Tibial artery (tissue), 4 donors: ENCODE measurements at regions not wholly inside any gene's neighbourhood (a gene's known extent, or its start where the extent isn't known, plus 50 kb on each side); places are given as distances from the start of the nearest gene placed in this dataset.
"Not testable (repeated sequence)": the region's sequence is repeated elsewhere in the genome, so short reads cannot be mapped to it uniquely, and the experiment has no call there.

Experiments used
- DNase-seq, 2 donors: peaks; one replicate each; pipeline ENCODE4 v3.0.0-alpha.2; 2019
- H3K27ac ChIP-seq, 2 donors: fragments of 200-600 bp; sonication (generic) in 1 of 2; 1 replicate in 1 of 2; 2 replicates in 1 of 2; pipeline ENCODE4 v1.5.1; 2018 to 2019; ENCODE audit warnings: mild to moderate bottlenecking in 1 of 2
- H3K27me3 ChIP-seq, 2 donors: fragments of 200-600 bp; sonication (generic) in 1 of 2; one replicate each; pipeline versions ENCODE4 v1.5.1 to v1.6.0; 2016 to 2019
- H3K36me3 ChIP-seq, 3 donors: fragments of 200-600 bp; sonication (generic) in 2 of 3; one replicate each; pipeline ENCODE4 v1.5.1; 2016 to 2019; ENCODE audit warnings: mild to moderate bottlenecking in 2 of 3
- H3K4me1 ChIP-seq, 4 donors: fragments of 200-600 bp; sonication (generic) in 2 of 4; 1 replicate in 3 of 4; 2 replicates in 1 of 4; pipeline ENCODE4 v1.5.1; 2016 to 2019
- H3K4me3 ChIP-seq, 2 donors: fragments of 200-600 bp; sonication (generic) in 1 of 2; 1 replicate in 1 of 2; 2 replicates in 1 of 2; pipeline ENCODE4 v1.5.1; 2018 to 2019; ENCODE audit warnings: mild to moderate bottlenecking in 2 of 2
- H3K9me3 ChIP-seq, 3 donors: fragments of 200-600 bp; sonication (generic) in 1 of 3; one replicate each; pipeline ENCODE4 v1.5.1; 2016 to 2019
- intact Hi-C: fragments of 100-400 bp; cut with DNase I; formaldehyde crosslinking; loops from one replicate; pipeline ENCODE4 v1.15.0; 2023; ENCODE audit warnings: low total_unique reads
- TF ChIP-seq, protein P1 (sequence below), 2 experiments: fragments of 200-600 bp in 1 of 2; fragments of 450-650 bp in 1 of 2; IDR thresholded peaks; one replicate each; pipeline ENCODE4 v1.5.1; 2017 to 2019; ENCODE audit warnings: antibody characterized with exemption in 2 of 2, mild to moderate bottlenecking in 1 of 2, moderate library complexity in 1 of 2

DNA sequence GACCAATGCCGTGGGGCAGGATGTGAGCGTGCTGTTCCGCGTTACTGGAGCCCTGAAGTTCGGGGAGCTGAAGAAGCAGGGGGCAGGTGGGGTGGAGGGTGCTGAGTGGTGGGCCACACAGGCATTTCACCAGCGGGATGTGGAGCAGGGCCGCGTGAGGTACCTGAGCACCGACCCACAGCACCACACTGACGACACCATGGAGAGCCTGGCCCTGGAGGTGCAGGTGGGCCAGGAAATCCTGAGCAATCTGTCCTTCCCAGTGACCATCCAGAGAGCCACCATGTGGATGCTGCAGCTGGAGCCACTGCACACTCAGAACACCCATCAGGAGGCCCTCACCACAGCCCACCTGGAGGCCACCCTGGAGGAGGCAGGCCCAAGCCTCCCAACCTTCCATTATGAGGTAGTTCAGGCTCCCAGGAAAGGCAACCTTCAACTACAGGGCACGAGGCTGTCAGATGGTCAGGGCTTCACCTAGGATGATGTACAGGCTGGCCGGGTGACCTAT is 179.6 kb downstream of the TBC1D2B start:
- no peak overlapping the region for H3K27ac ChIP-seq
- H3K9me3 ChIP-seq, result no peaks in the 10 kb centered on the region
- TF ChIP-seq, protein P1, sequence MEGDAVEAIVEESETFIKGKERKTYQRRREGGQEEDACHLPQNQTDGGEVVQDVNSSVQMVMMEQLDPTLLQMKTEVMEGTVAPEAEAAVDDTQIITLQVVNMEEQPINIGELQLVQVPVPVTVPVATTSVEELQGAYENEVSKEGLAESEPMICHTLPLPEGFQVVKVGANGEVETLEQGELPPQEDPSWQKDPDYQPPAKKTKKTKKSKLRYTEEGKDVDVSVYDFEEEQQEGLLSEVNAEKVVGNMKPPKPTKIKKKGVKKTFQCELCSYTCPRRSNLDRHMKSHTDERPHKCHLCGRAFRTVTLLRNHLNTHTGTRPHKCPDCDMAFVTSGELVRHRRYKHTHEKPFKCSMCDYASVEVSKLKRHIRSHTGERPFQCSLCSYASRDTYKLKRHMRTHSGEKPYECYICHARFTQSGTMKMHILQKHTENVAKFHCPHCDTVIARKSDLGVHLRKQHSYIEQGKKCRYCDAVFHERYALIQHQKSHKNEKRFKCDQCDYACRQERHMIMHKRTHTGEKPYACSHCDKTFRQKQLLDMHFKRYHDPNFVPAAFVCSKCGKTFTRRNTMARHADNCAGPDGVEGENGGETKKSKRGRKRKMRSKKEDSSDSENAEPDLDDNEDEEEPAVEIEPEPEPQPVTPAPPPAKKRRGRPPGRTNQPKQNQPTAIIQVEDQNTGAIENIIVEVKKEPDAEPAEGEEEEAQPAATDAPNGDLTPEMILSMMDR (IDR thresholded peaks at IDR 0.05), result no peak
- H3K4me3 ChIP-seq, result no peak overlapping the region
- intact Hi-C loops, result no loop called here
- H3K27me3 ChIP-seq, result no peaks in the 10 kb centered on the region
- H3K4me1 ChIP-seq, result peaks cover 0 to 46% (median 18%) of the 10 kb centered on the region in 4 donors
- peaks cover 0 to 6% (median 0%) of the 10 kb centered on the region in 3 donors for H3K36me3 ChIP-seq
- peak; percentile 10 to 51 for DNase-seq

DNA sequence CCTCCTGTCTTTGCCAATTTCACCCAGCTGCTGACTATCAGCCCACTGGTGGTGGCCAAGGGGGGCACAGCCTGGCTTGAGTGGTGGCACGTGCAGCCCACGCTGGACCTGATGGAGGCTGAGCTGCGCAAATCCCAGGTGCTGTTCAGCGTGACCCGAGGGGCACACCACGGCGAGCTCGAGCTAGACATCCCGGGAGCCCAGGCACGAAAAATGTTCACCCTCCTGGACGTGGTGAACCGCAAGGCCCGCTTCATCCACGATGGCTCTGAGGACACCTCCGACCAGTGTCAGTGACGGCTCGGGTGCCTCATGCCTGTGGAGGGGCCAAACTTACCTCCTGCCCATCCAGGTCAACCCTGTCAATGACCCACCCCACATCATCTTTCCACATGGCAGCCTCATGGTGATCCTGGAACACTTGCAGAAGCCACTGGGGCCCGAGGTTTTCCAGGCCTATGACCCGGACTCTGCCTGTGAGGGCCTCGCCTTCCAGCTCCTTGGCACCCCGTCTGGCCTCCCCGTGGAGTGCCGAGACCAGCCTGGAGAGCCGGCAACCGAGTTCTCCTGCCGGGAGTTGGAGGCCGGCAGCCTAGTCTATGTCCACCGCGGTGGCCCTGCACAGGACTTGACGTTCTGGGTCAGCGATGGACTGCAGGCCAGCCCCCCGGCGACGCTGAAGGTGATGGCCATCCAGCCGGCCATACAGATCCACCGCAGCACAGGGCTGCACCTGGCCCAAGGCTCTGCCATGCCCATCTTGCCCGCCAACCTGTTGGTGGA is 180.2 kb downstream of the TBC1D2B start:
- H3K36me3 ChIP-seq, intact Hi-C loops, H3K9me3 ChIP-seq, H3K4me3 ChIP-seq, H3K27me3 ChIP-seq, H3K27ac ChIP-seq: not testable (repeated sequence)
- H3K4me1 ChIP-seq, result peaks cover 0 to 52% (median 18%) of the 10 kb centered on the region in 4 donors
- peak; percentile 14 to 57 for DNase-seq

DNA sequence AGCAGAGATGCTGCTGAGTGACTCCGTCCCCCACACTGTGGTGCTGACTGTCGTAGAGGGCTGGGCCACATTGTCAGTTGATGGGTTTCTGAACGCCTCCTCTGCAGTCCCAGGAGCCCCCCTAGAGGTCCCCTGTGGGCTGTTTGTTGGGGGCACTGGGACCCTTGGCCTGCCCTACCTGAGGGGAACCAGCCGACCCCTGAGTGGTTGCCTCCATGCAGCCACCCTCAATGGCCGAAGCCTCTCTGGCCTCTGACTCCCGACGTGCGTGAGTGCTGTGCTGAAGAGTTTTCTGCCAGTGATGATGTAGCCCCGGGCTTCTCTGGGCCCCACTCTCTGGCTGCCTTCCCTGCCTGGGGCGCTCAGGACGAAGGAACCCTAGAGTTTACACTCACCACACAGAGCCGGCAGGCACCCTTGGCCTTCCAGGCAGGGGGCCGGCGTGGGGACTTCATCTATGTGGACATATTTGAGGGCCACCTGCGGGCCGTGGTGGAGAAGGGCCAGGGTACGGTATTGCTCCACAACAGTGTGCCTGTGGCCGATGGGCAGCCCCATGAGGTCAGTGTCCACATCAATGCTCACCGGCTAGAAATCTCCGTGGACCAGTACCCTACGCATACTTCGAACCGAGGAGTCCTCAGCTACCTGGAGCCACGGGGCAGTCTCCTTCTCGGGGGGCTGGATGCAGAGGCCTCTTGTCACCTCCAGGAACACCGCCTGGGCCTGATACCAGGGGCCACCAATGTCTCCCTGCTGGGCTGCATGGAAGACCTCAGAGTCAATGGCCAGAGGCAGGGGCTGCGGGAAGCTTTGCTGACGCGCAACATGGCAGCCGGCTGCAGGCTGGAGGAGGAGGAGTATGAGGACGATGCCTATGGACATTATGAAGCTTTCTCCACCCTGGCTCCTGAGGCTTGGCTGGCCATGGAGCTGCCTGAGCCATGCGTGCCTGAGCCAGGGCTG is 181.1 kb downstream of the TBC1D2B start:
- intact Hi-C loops, H3K9me3 ChIP-seq, H3K4me3 ChIP-seq, H3K27me3 ChIP-seq, H3K36me3 ChIP-seq: not testable (repeated sequence)
- peak; percentile 11 to 57 for DNase-seq
- Histone ChIP-seq H3K4me1 (peaks cover 0 to 61% (median 24%) of the 10 kb centered on the region in 4 donors), H3K27ac (peak overlapping the region in 1 of 2 donors; percentile 97)

DNA sequence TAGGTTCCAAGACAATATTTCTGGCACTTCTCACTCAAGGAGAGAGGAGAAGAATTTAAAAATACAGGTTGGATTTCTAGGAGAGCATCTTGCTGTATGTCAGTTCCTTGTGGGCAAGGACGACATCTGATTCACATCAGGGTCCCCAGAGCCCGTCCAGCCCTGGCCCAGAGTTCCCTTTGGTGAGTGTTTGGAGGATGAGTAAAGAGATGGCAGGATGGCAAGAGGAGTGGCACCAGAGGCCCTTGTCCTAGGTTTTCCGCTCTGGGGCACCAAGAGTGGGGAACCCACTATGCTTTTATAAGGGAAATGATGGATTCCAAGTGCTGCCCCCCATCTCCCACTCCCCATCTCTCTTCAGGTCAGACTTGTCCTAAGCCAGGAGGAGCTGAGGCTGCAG is 181.8 kb downstream of the TBC1D2B start:
- H3K27ac ChIP-seq, result peak overlapping the region in 1 of 2 donors; percentile 97
- H3K4me1 ChIP-seq, result peaks cover 5 to 65% (median 29%) of the 10 kb centered on the region in 4 donors
- no peaks in the 10 kb centered on the region for H3K9me3 ChIP-seq
- TF ChIP-seq, protein P1 (IDR thresholded peaks at IDR 0.05), result no peak
- H3K27me3 ChIP-seq, result no peaks in the 10 kb centered on the region
- intact Hi-C loops, result no loop called here
- peak; percentile 9 to 50 for DNase-seq
- no peaks in the 10 kb centered on the region for H3K36me3 ChIP-seq
- no peak overlapping the region for H3K4me3 ChIP-seq

DNA sequence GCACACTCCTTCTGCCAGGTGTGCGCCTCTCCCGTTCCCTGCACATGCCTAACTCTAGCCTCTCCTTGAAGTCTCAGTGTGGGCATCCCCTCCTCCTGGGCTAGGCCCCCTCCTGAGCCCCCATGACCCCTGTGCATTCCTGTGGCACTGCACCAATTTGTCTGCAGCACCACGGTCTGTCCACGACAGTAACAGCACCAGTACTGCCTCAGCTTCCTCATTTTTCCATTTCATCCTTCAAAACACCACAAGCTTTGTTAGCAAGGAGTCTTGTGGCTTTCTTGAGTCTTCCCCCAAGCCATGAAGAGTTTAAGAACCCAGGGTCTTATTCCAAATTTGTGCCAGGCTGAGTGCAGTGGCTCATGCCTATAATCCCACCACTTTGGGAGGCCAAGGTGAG is 182.4 kb downstream of the TBC1D2B start:
- H3K36me3 ChIP-seq, DNase-seq, H3K27me3 ChIP-seq, H3K9me3 ChIP-seq, intact Hi-C loops: not testable (repeated sequence)
- peaks cover 10 to 65% (median 32%) of the 10 kb centered on the region in 4 donors for H3K4me1 ChIP-seq
- peak overlapping the region in 1 of 2 donors; percentile 33 for H3K4me3 ChIP-seq
- peak overlapping the region in 1 of 2 donors; percentile 97 for H3K27ac ChIP-seq

DNA sequence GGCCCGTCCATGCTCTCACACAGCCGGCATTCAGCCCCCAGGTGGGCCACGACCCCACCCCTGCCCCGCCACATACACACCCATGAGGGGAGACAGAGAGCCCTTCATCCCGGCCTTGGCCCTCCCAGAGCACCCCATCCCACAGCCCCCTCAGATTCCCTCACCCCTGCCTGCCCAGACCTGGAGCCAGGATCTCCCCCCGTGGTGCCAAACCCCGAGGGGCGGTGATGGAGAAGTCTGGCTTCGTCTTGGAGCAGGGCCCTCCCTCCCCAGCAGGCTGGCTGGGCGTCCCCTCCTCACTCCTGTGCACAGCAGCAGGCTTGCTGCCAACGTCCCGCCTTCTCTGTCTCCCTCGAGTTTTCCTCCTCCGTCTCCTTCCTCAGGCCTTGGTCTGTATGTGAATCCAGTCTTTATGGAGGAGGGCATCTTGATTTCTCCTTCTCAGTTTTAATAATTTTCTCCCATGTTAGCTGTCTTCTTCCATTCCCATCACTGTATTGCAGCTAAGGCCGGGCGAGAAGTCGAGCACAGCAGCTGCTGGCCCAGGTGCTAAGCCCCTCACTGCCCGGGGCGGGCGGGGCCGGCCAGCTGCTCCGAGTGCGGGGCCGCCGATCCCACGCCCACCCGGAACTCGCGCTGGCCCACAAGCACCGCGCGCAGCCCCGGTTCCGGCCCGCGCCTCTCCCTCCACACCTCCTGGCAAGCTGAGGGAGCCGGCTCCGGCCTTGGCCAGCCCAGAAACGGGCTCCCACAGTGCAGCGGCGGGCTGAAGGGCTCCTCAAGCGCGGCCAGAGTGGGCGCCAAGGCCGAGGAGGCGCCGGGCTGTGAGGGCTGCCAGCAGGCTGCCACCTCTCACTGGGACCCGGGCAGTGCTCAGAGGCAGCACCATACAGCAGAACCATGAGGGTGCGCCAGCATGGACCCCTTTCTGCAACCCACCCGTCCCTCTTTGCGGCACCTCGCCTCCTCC is 183.6 kb downstream of the TBC1D2B start:
- Histone ChIP-seq H3K4me3 (peak overlapping the region; percentile 28 to 33), H3K27ac (peak overlapping the region; percentile 57 to 97), H3K4me1 (peaks cover 10 to 70% (median 44%) of the 10 kb centered on the region in 4 donors)
- intact Hi-C loops, H3K36me3 ChIP-seq, DNase-seq, H3K9me3 ChIP-seq, H3K27me3 ChIP-seq: not testable (repeated sequence)

DNA sequence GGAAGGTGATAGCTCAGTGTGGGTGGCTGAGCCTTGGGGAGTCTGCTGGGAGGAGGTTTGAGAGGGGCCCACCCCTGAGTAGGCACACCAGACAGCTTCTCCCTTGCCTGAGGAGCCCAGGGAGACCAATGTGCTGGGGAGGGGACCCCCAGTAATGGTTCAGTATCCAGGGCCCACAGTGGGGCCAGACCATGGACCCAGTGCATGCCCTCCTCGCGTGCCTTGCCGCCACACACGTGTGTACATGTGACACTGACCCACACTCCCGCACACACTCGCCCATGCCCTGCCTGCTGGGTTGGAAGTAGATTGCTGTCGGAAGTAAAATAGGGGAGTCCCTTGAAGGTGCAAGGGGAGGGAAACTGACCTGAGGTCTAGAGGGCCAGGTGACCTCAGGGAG is 184.3 kb downstream of the TBC1D2B start:
- Histone ChIP-seq H3K4me1 (peaks cover 10 to 73% (median 45%) of the 10 kb centered on the region in 4 donors), H3K27ac (peak overlapping the region; percentile 57 to 97)
- H3K36me3 ChIP-seq, H3K4me3 ChIP-seq, H3K27me3 ChIP-seq, H3K9me3 ChIP-seq, DNase-seq, intact Hi-C loops: not testable (repeated sequence)
